ENCODE measurements at regions not wholly inside any gene's neighbourhood (a gene's known extent, or its start where the extent isn't known, plus 50 kb on each side); places are given as distances from the start of the nearest gene placed in this dataset.

DNA sequence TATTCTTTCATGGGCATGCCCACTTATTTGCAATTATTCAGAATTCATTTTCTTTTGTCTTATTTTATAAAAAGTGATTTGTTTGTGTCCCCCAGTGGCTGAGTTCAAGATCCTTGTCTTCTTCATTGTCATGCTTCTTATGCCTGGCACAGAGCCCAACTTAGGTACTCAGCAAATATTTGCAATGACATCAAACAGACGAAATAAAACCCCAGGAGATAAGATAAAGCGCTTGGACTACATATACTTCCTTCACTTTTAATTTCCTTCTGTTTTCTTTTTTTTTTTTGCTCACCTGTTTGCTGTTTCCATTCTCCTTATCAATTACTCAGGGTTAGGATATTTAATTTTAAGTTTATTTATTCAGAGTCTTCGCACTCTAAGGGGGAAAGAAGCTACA is 225.0 kb downstream of the SDHAF3 start:
- ChIA-PET CTCF (no interaction called here), POLR2A (no interaction called here)
- Mint-ChIP-seq H3K4me1 (no peaks in the 10 kb centered on the region), H3K4me3 (no peak overlapping the region), H3K9me3 (peaks cover 0 to 6% (median 2%) of the 10 kb centered on the region in 5 donors), H3K36me3 (no peaks in the 10 kb centered on the region), H3K27ac (no peak overlapping the region), H3K27me3 (peaks cover 0 to 3% of the 10 kb centered on the region in 2 donors)
- no peak overlapping the region for H3K27ac ChIP-seq (ENCODE audit: low read depth, low read length)
- DNase-seq: no peak
- no peak overlapping the region for H3K4me3 ChIP-seq (ENCODE audit: low read length)
- no peaks in the 10 kb centered on the region for H3K9me3 ChIP-seq (ENCODE audit: low read length)
- no peaks in the 10 kb centered on the region for H3K36me3 ChIP-seq (ENCODE audit: insufficient read depth, low read length)
- H3K27me3 ChIP-seq (ENCODE audit: insufficient read depth, low read length, poor library complexity, severe bottlenecking): no peaks in the 10 kb centered on the region
- no peaks in the 10 kb centered on the region for H3K4me1 ChIP-seq (ENCODE audit: insufficient read depth, low read length)

GRCh38 chr7:97346349-97346748 is 228.9 kb downstream of the SDHAF3 start:
- Histone ChIP-seq H3K27ac (ENCODE audit: low read depth, low read length) (no peak overlapping the region), H3K36me3 (ENCODE audit: insufficient read depth, low read length) (no peaks in the 10 kb centered on the region), H3K9me3 (ENCODE audit: low read length) (no peaks in the 10 kb centered on the region), H3K4me3 (ENCODE audit: low read length) (no peak overlapping the region), H3K27me3 (ENCODE audit: insufficient read depth, low read length, poor library complexity, severe bottlenecking) (no peaks in the 10 kb centered on the region), H3K4me1 (ENCODE audit: insufficient read depth, low read length) (no peaks in the 10 kb centered on the region)
- no peaks in the 10 kb centered on the region for H3K27me3 Mint-ChIP-seq
- ChIA-PET CTCF (no interaction called here), POLR2A (no interaction called here)
- no peaks in the 10 kb centered on the region for H3K36me3 Mint-ChIP-seq
- no peaks in the 10 kb centered on the region for H3K4me1 Mint-ChIP-seq
- H3K4me3 Mint-ChIP-seq: no peak overlapping the region
- no peak overlapping the region for H3K27ac Mint-ChIP-seq
- H3K9me3 Mint-ChIP-seq: peaks cover 3 to 16% (median 5%) of the 10 kb centered on the region in 5 donors
- DNase-seq: no peak

GRCh38 chr7:97351488-97351887 is 234.0 kb downstream of the SDHAF3 start:
- Mint-ChIP-seq H3K27ac (no peak overlapping the region), H3K4me1 (no peaks in the 10 kb centered on the region), H3K36me3 (no peaks in the 10 kb centered on the region), H3K4me3 (no peak overlapping the region), H3K27me3 (no peaks in the 10 kb centered on the region), H3K9me3 (peaks cover 5 to 23% (median 9%) of the 10 kb centered on the region in 5 donors)
- Histone ChIP-seq H3K9me3 (ENCODE audit: low read length) (no peaks in the 10 kb centered on the region), H3K27me3 (ENCODE audit: insufficient read depth, low read length, poor library complexity, severe bottlenecking) (no peaks in the 10 kb centered on the region), H3K4me1 (ENCODE audit: insufficient read depth, low read length) (no peaks in the 10 kb centered on the region), H3K36me3 (ENCODE audit: insufficient read depth, low read length) (no peaks in the 10 kb centered on the region), H3K4me3 (ENCODE audit: low read length) (no peak overlapping the region), H3K27ac (ENCODE audit: low read depth, low read length) (no peak overlapping the region)
- no peak for DNase-seq
- CTCF ChIA-PET: no interaction called here
- POLR2A ChIA-PET: no interaction called here

DNA sequence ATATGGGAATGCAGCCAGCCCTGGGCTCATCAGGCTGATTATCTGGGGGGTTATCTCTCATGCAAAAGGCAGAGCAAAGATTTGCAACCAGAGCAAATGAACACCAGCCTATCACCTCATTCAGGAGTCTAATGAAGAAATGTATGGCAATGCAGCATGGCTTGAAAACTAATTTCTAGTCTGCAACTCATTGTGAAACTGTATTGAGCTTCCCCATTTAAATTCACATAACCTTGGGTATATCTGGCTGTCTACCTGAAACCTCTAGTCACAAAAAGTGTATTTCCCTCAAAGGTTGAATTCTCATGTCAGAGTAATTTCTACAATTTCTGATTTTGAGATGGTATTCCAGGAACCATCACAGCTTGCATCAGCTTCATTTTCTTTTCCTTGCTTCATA is 240.0 kb downstream of the SDHAF3 start:
- no peaks in the 10 kb centered on the region for H3K36me3 Mint-ChIP-seq
- DNase-seq: no peak
- no peaks in the 10 kb centered on the region for H3K4me1 ChIP-seq (ENCODE audit: insufficient read depth, low read length)
- H3K27me3 Mint-ChIP-seq: peaks cover 0 to 3% of the 10 kb centered on the region in 2 donors
- H3K4me1 Mint-ChIP-seq: no peaks in the 10 kb centered on the region
- no peaks in the 10 kb centered on the region for H3K27me3 ChIP-seq (ENCODE audit: insufficient read depth, low read length, poor library complexity, severe bottlenecking)
- H3K9me3 ChIP-seq (ENCODE audit: low read length): no peaks in the 10 kb centered on the region
- ChIA-PET POLR2A (no interaction called here), CTCF (no interaction called here)
- H3K9me3 Mint-ChIP-seq: peaks cover 0 to 6% (median 0%) of the 10 kb centered on the region in 5 donors
- H3K4me3 Mint-ChIP-seq: no peak overlapping the region
- H3K27ac Mint-ChIP-seq: no peak overlapping the region
- no peaks in the 10 kb centered on the region for H3K36me3 ChIP-seq (ENCODE audit: insufficient read depth, low read length)
- H3K27ac ChIP-seq (ENCODE audit: low read depth, low read length): no peak overlapping the region
- no peak overlapping the region for H3K4me3 ChIP-seq (ENCODE audit: low read length)

DNA sequence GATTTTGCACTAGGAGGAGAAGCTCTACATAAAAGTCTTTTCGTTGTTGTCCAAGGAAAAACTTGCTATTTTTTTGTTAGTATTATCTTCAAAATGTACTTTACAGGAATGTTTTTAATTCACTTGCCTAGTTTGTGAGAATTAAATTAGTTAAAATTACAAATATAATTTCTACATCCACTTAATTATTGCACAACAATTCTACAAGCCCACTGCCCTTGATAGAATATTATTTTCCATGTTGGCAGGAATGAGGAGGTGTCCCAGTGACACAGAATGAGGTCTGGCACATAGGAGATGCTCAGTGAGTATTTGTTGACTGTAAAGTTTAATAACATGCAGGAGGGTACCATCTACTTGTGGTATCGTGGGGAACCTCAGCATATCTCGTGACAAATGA is 255.4 kb downstream of the SDHAF3 start:
- H3K27me3 ChIP-seq (ENCODE audit: insufficient read depth, low read length, poor library complexity, severe bottlenecking): no peaks in the 10 kb centered on the region
- ChIA-PET CTCF (no interaction called here), POLR2A (no interaction called here)
- Mint-ChIP-seq H3K36me3 (no peaks in the 10 kb centered on the region), H3K27ac (no peak overlapping the region), H3K27me3 (no peaks in the 10 kb centered on the region), H3K4me1 (no peaks in the 10 kb centered on the region), H3K4me3 (no peak overlapping the region), H3K9me3 (peaks cover 0 to 3% (median 3%) of the 10 kb centered on the region in 5 donors)
- no peaks in the 10 kb centered on the region for H3K4me1 ChIP-seq (ENCODE audit: insufficient read depth, low read length)
- H3K36me3 ChIP-seq (ENCODE audit: insufficient read depth, low read length): no peaks in the 10 kb centered on the region
- H3K27ac ChIP-seq (ENCODE audit: low read depth, low read length): no peak overlapping the region
- no peak overlapping the region for H3K4me3 ChIP-seq (ENCODE audit: low read length)
- no peak for DNase-seq
- no peaks in the 10 kb centered on the region for H3K9me3 ChIP-seq (ENCODE audit: low read length)

DNA sequence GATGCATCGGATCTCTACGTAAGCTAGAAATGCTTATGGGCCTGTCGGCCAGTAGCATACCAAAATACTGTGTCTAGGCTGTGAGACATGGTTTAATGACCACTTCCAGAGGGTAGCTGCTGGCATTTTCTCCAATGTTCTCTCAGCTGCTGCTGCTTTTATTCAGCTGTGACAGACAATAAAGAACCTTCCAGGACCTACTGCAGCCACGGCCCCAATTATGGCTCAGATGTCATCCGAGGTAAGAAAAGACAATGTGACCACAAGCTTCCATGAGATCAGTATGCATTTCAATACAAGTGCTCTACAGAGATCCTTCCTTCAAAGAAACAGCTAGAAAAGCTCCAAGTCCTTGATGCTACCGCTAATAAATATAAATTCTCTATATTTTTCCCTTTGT is 256.2 kb downstream of the SDHAF3 start:
- ChIA-PET CTCF (no interaction called here), POLR2A (no interaction called here)
- H3K4me1 ChIP-seq (ENCODE audit: insufficient read depth, low read length): no peaks in the 10 kb centered on the region
- H3K36me3 ChIP-seq (ENCODE audit: insufficient read depth, low read length): no peaks in the 10 kb centered on the region
- Mint-ChIP-seq H3K27me3 (no peaks in the 10 kb centered on the region), H3K4me3 (no peak overlapping the region), H3K4me1 (no peaks in the 10 kb centered on the region), H3K36me3 (no peaks in the 10 kb centered on the region), H3K9me3 (peaks cover 0 to 6% (median 2%) of the 10 kb centered on the region in 5 donors), H3K27ac (no peak overlapping the region)
- H3K27ac ChIP-seq (ENCODE audit: low read depth, low read length): no peak overlapping the region
- no peak for DNase-seq
- H3K27me3 ChIP-seq (ENCODE audit: insufficient read depth, low read length, poor library complexity, severe bottlenecking): no peaks in the 10 kb centered on the region
- H3K4me3 ChIP-seq (ENCODE audit: low read length): no peak overlapping the region
- H3K9me3 ChIP-seq (ENCODE audit: low read length): no peaks in the 10 kb centered on the region

DNA sequence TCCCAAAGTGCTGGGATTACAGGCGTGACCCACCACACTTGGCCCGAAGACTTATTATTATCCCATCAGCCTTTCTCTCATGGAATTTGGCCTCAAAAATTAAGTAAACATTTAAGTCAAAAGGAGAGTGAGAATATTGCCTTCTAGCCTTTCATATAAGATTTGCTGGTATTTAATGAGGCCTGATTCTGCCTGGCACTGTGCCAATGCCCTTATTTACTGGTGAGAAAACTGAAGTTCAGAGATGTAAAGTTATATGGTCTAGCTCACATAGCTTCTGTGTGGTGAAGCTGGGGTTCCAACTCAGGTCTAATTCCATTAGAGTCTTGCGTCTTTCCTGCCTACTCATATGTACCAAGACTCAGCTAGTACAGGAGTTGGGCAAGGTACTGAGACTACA is 260.2 kb downstream of the SDHAF3 start:
- Histone ChIP-seq H3K4me3 (ENCODE audit: low read length) (no peak overlapping the region), H3K4me1 (ENCODE audit: insufficient read depth, low read length) (no peaks in the 10 kb centered on the region), H3K9me3 (ENCODE audit: low read length) (no peaks in the 10 kb centered on the region), H3K27me3 (ENCODE audit: insufficient read depth, low read length, poor library complexity, severe bottlenecking) (no peaks in the 10 kb centered on the region), H3K27ac (ENCODE audit: low read depth, low read length) (no peak overlapping the region), H3K36me3 (ENCODE audit: insufficient read depth, low read length) (no peaks in the 10 kb centered on the region)
- no peaks in the 10 kb centered on the region for H3K4me1 Mint-ChIP-seq
- no peaks in the 10 kb centered on the region for H3K36me3 Mint-ChIP-seq
- ChIA-PET CTCF (no interaction called here), POLR2A (no interaction called here)
- H3K4me3 Mint-ChIP-seq: no peak overlapping the region
- H3K27me3 Mint-ChIP-seq: no peaks in the 10 kb centered on the region
- DNase-seq: no peak
- no peak overlapping the region for H3K27ac Mint-ChIP-seq
- H3K9me3 Mint-ChIP-seq: peaks cover 0 to 6% (median 0%) of the 10 kb centered on the region in 5 donors

DNA sequence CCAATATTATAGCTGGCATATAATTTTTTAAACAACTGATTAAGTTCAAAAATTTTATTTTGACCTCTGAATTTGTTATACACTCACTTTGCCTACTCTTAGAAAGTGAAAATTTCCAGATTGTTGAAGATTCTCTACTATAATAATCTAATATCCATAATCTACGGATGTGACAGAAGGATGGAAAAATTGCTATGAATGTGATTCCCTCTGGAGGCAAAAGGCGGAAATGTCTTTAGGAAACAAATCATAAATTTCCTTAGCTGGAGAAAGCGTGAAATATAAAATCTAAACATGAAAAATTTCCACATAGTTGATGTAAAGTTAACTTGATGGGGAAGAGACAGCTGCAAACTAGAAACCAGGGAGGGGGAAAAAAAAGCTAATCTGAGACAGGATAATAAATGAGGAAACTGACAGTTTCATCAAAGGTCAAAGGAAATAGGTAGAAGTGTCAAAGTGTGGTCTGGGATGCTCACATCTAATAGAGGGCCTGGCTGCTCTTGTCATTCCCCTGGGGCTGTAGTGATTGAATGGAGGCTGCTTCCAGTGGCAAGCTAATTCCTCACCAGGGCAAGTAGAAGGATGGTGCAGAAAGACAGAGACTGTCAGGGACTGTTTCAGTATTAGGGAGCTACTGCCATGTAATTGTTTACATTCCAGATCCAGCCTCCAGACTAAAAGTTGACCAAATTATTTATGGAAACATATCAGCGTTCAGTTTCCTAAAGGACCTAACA is 264.5 kb downstream of the SDHAF3 start:
- no peak for DNase-seq
- no peaks in the 10 kb centered on the region for H3K4me1 ChIP-seq (ENCODE audit: insufficient read depth, low read length)
- no peaks in the 10 kb centered on the region for H3K27me3 ChIP-seq (ENCODE audit: insufficient read depth, low read length, poor library complexity, severe bottlenecking)
- H3K9me3 ChIP-seq (ENCODE audit: low read length): no peaks in the 10 kb centered on the region
- no peak overlapping the region for H3K4me3 Mint-ChIP-seq
- POLR2A ChIA-PET: no interaction called here
- H3K9me3 Mint-ChIP-seq: peaks cover 0 to 7% (median 0%) of the 10 kb centered on the region in 5 donors
- H3K27ac Mint-ChIP-seq: no peak overlapping the region
- H3K27me3 Mint-ChIP-seq: no peaks in the 10 kb centered on the region
- no peaks in the 10 kb centered on the region for H3K4me1 Mint-ChIP-seq
- CTCF ChIA-PET: no interaction called here
- H3K4me3 ChIP-seq (ENCODE audit: low read length): no peak overlapping the region
- H3K36me3 Mint-ChIP-seq: no peaks in the 10 kb centered on the region
- H3K27ac ChIP-seq (ENCODE audit: low read depth, low read length): no peak overlapping the region
- no peaks in the 10 kb centered on the region for H3K36me3 ChIP-seq (ENCODE audit: insufficient read depth, low read length)

DNA sequence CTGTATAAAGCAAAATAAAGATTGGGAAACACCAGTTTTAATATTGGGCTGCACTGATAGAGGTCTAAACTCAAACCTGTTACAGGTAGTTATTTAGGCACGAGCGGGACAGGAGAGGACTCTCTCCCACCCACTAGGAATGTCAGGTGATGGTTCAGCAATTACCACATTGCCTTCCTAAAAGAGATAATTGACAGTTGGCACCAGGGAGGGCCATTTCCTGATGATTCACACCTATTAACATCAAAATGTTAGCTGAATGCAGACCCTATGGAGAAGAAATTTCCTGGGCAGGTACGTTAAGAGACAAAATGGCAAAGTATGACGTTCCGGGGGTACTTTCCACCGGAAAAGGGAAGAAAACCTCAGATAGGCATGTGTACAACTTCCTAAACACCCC is 272.6 kb downstream of the SDHAF3 start:
- H3K27me3 Mint-ChIP-seq: no peaks in the 10 kb centered on the region
- Histone ChIP-seq H3K27ac (ENCODE audit: low read depth, low read length) (no peak overlapping the region), H3K9me3 (ENCODE audit: low read length) (no peaks in the 10 kb centered on the region), H3K36me3 (ENCODE audit: insufficient read depth, low read length) (no peaks in the 10 kb centered on the region), H3K4me3 (ENCODE audit: low read length) (no peak overlapping the region), H3K27me3 (ENCODE audit: insufficient read depth, low read length, poor library complexity, severe bottlenecking) (no peaks in the 10 kb centered on the region), H3K4me1 (ENCODE audit: insufficient read depth, low read length) (no peaks in the 10 kb centered on the region)
- H3K36me3 Mint-ChIP-seq: no peaks in the 10 kb centered on the region
- no peak overlapping the region for H3K27ac Mint-ChIP-seq
- no peaks in the 10 kb centered on the region for H3K4me1 Mint-ChIP-seq
- no peak overlapping the region for H3K4me3 Mint-ChIP-seq
- DNase-seq: no peak
- ChIA-PET POLR2A (no interaction called here), CTCF (no interaction called here)
- H3K9me3 Mint-ChIP-seq: peaks cover 0 to 4% (median 1%) of the 10 kb centered on the region in 5 donors

Data from CD8-positive, alpha-beta memory T cell (primary cell).